OCI-LY3 (cell line): ENCODE measurements at regions not wholly inside any gene's neighbourhood (a gene's known extent, or its start where the extent isn't known, plus 50 kb on each side); places are given as distances from the start of the nearest gene placed in this dataset.

Source experiments
- EZH2phosphoT487 ChIP-seq: fragments of 200-600 bp; shearing (Covaris generic); IDR thresholded peaks from 2 replicates; pipeline ENCODE4 v1.6.1; 2018; ENCODE audit warnings: antibody characterized with exemption, mixed run types, low read depth
- TF ChIP-seq, protein P1 (sequence below): fragments of 200-600, 300-600 bp; sonication (generic); IDR thresholded peaks from 2 replicates; pipeline ENCODE4 v1.5.1; 2014; ENCODE audit warnings: antibody characterized with exemption, low read length, low read depth

DNA sequence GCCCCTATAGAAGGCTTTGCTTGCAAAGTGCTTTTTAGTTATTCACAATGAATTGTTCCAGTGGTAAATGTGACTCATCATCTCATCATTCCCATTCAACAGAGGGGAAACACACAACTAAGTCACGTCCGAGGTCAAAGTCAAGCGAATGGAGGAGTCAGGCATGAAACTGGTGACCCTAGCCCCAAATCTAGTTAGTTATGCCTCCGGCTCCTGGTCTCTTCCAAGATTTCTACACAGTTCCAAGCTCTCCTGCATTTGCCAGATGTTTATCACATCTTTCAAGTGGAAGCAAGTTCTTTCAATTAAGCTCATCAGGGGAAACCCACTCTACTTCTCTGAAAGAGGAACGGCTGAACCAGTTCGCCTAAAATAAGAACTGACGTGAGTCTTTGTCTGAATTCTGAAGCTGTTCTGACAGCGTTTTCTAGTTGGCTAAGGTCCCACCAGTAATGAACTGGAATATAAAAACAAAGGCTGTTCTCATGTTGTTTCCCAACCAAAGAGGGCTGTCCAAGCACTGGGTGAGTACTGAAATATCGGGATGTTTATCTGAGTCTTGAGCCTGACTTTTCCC is 140.9 kb upstream of the NRBF2 start:
- TF ChIP-seq, protein P1, sequence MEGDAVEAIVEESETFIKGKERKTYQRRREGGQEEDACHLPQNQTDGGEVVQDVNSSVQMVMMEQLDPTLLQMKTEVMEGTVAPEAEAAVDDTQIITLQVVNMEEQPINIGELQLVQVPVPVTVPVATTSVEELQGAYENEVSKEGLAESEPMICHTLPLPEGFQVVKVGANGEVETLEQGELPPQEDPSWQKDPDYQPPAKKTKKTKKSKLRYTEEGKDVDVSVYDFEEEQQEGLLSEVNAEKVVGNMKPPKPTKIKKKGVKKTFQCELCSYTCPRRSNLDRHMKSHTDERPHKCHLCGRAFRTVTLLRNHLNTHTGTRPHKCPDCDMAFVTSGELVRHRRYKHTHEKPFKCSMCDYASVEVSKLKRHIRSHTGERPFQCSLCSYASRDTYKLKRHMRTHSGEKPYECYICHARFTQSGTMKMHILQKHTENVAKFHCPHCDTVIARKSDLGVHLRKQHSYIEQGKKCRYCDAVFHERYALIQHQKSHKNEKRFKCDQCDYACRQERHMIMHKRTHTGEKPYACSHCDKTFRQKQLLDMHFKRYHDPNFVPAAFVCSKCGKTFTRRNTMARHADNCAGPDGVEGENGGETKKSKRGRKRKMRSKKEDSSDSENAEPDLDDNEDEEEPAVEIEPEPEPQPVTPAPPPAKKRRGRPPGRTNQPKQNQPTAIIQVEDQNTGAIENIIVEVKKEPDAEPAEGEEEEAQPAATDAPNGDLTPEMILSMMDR: no peak
- TF ChIP-seq EZH2phosphoT487: no peak
